GM19438 (cell line): ENCODE measurements at regions not wholly inside any gene's neighbourhood (a gene's known extent, or its start where the extent isn't known, plus 50 kb on each side); places are given as distances from the start of the nearest gene placed in this dataset.

Experiments
- ATAC-seq: cut with Tn5 transposase; IDR thresholded peaks from one replicate; pipeline ENCODE4 v1.9.1; 2021; ENCODE audit warnings: low read depth; ENCODE audit not compliant: unreplicated experiment

DNA sequence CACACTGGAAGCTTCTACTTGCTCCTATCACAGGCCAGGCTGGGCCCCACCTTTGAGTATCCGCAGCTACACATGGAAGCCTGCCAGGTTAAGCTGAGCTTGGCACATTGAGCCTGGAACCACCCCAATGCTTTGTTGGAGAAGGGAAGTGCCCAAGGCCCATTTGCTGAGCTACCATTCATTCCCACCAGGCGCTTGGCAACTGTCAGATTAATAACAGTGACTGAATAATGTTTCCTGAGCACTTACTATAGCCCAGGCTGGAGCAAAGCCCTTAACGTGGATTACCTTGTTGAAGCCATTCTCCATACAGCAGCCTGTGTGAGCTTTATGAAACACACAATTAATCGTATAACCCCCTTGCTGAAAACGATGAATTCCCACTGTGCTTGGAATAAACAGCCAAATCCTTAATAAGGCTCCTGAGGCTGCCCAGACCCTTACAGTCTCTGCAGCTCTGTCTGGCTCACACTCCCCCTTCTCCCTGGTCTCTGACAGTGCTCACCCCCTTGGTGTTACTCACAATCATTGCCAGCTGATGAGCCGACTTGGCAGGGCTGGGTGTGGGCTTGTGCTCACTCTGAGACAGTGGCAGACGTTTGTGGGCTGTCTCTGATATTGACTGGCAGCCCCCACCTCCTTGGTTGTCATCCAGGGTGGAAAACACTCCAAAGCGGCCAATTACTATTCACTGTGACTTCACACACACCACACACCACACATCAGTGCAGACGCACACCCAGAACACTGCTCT lies 357.1 kb downstream of the MAFB start:
- ATAC-seq = no peak

DNA sequence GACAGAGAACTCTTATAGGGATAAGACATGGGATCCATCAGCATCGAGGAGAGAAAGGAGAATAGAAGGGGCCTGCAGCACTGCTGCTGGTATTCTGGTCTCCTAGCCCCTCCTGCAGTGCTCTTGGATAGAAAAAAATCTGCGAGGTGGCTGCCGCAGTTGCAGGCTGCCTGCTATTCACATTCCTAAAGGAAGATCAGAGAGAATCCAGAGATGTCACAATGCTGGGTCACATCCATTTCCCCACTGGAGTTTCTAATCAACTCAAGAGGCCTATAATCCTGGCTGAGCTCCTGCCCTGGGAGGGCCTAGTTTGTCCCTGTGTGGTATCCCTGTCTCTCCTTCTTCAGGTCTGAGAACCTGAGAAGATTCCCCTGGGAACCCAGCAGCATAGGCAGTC lies 357.8 kb downstream of the MAFB start:
- ATAC-seq = no peak

DNA sequence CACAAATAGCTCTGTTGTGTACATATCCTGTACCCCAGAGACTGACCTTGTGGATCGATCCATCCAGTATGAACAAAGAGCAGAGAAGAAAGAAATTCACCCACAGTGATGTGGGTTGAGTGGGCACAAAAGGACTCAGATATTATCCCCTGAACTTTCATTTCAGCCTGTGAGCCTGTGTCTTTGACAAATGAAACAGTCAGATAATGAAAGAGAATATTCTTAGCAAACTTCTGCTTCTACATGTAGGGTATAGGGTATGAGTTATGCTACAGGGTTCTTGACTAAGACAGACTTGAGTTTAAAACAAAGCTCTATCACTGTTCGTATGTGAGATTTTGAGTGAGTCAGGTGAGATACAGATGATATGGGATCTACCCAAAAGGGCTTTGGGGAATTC lies 359.7 kb downstream of the MAFB start:
- no peak for ATAC-seq

DNA sequence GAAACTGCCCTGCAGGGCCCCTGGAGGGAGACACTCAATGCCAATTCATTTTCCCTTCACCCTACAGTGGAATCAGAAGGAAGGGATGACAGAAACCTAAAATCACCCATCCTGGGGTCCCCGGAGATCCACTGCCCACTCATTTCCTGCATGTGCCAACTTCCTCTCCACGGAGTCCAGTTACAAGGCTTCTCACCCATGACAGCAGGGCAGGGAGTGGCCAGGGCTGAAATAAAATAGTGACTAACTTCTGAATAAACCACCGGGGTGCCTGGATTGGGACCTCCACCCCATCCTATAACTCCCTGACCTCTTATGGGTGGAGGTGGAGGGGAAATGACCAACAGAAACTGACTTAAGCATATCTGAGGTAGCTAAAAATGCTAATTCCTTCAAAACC lies 362.3 kb downstream of the MAFB start:
- no peak for ATAC-seq

DNA sequence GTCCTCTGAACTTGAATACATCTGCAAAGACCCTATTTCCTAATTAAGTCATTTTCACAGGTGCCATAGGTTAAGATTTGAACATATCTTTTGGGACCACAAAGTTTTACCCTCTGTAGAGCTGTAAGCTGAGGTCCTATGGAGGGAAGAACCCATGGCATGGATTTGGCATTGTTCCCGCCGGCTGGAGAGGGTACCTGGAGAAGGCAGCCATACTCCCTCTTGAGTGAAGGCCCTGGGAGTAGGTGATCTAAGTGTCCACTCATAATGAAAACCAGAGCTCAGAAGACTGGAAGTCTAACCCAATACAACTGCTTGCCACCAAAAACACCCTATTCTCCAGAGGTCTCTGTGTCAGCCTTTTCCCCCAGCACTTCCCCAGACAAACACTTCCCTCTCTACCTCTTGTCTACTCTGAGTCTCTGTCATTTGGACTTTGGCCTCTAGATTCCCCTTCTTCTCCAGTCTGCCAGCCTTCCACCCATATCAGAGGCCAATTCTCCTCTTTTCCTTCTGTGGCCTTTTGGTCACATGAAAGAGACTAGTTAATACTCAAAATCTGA lies 363.9 kb downstream of the MAFB start:
- ATAC-seq = no peak

DNA sequence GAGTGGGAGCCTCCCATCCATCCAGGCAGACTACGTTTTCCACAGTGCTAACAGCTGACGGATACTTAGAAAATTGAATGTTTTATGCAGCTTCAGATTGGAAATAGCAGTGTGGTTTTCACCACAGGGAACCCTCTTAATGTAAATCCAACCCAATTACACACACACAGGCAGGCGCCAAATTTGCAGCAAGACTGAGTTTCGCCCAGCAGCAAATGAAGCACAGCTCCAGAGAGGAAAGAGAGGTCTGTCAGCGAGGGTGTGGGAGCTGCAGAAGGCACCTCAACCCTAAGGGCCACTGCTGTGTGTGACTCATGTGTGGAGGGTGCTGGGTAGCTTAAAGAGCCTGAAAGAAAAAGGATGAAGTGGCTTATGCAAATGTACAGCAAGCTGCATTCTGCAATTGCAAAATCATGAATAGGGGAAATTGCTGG lies 365.7 kb downstream of the MAFB start:
- no peak for ATAC-seq

DNA sequence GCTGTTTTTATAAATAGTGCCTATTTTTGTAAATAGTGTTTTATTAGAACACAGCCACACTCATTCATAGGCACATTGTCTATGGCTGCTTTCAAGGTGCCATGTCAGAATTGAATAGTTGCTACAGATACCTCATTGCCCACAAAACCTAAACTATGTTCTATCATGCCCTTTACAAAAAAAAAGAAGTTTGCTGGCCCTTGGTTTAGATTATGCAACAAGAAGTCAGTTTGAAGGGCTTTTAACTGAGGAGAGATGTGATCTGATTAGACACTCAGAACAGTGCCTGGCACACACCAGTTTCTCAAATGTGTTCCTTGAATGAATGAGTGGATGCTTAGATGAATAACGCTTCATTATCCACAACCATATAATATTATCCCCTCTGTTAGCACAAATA lies 366.1 kb downstream of the MAFB start:
- ATAC-seq = no peak

DNA sequence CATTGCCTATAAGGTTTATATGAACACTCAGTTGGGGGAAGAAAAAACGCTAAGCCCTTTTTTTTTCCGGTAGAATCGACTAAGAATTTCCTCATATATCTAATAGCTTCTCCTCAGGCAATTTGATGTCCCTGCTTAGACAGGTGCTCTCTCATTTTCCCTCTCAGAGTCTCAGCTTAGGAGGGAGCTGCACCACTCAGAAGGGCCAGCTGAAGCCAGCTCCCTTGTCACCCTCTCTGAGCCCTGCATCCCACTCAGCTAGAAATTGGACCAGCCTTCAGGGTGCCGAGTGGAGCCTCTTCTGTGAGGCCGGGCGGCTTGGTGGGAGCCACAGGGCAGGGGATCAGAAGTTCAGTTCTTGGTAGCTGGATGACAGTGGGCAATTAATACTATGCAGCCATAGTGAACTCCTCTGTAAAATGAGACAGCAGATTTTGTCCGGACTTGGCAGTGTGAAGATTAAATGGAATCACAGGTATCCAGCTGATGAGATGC lies 368.5 kb downstream of the MAFB start:
- no peak for ATAC-seq

DNA sequence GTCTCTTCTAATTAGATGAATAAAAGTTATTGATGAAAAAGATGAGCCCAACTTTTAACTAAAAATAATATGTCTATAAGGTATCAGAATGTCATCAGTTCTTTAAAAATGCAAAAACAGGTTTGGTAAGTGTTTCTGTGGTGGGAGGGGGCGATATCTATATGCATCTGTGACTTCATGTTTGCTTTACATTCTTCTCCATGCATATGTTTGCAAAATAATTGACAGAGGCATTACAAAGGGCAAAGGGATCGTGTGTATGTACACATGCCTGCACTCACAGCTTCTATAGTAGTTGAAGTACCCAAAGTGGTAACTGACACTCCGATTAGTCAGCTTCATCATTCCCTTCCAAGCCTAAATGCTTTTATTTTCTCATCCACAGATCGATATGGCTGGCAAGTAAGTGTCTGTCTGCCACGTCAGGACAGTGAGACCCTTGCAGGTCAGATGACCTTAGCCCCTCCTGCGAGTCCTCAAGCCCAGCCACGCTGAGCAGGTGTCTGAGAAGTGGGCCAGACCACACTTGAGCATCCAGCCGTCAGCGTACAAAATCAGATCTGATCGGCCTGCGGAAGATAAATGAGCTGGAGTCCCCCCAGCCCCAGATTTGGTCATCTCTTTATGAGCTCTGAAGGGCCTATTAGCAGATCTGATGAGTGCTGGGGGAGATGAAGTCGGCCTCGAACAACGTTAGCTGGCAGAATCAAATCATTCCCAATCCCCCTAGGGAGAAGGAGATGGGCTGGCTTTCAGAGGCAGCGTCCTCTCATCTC lies 369.1 kb downstream of the MAFB start:
- ATAC-seq = no peak

DNA sequence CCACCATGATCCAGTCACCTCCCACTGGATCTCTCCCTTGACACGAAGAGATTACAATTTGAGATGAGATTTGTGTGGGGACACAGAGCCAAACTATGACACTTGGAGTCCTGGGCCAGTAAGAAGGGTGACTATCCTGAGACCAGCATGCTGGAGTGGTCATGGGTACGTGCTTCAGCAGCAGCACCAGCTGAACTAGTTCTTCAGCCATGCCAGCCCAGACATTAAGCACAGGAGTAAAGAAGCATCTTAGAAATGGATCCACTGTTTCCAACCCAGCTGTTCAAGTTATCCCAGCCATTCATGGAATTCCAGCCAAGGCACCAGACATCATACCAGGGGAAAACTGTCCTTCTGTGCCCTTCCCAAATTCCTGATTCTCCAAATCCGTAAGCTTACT lies 370.0 kb downstream of the MAFB start:
- no peak for ATAC-seq

DNA sequence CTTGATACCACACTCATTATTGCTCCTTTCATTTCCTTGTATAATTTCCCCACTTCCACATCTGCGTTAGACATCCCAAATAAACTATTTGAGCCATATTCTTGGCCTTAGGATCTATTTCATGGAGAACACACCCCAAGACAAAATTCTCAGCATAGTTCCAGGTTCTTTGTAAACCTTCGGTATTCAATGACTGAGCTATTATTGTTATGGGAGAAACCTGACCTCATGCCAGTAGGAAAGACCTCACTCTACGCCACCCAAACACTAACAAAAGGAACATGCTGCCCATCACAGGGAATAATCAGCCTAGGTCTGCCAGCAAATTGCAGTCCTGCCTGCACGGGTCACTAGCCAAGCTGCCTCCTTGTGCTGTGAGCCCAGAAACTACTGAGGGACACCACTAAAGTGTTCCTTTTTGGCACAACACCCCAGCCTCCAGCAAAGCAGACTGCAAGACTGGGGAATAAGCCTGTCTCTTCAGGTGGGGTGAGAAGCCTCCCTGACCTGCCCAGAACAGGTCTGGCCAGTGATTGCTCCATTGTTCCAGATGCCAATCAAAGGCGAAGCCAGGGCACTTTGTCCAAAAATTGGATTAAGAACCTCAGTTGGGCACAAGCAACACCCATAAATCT lies 371.8 kb downstream of the MAFB start:
- no peak for ATAC-seq

DNA sequence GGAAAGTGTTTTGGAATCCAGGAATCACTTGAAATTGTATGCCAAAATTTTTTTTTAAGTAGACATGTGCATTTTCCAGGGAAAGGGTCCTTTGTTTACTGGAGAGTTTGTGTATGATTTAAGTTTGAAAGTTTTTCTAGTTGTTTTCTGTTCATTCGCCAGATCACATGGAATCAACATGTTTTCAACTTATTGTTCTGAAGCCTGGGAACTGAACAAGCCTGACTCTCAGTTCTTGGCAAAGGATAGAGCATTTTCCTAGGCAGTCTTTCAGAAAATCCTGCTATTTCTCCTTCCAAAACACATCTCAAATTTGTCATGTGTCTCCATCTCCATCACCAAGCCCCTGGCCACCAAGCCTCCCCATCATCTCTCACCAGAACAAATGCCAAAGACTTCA lies 374.8 kb downstream of the MAFB start:
- ATAC-seq = no peak

DNA sequence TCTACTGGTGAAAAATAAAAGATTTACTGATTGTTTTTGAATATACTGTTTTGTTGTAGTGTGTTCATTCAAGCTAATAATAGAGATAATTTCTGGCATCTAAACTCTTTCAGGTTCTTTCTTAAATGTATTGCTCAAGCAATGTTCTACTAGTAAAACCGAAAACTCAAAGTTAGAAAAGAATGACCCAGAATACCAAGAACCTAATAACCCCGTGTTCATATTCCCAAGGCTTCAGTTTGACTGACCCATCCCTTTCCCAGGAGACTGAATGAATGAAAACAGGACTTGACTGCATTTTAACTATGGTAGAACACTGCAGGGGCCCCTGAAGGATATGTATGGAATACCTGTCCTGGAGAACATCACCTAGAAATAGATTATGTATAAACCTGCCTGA lies 375.3 kb downstream of the MAFB start:
- ATAC-seq = no peak

DNA sequence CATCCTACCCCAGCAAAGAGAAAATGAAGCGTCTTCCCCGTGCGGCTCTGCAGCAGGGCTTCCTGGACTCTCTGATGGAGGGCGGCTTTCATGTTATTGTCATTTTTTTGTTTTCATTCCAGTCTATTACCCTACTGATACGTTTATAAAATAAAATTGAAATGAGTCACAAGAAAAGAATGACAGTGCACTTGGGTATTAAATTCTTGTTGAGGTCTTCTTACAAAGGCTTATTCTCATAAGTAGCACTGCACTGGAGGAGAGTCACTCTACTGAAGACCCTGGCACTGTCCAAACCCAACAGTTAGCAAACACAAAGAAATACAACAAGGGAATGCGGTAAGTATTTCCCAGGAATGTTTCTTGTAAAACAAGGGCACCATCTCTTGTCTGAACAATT lies 379.3 kb downstream of the MAFB start:
- no peak for ATAC-seq

DNA sequence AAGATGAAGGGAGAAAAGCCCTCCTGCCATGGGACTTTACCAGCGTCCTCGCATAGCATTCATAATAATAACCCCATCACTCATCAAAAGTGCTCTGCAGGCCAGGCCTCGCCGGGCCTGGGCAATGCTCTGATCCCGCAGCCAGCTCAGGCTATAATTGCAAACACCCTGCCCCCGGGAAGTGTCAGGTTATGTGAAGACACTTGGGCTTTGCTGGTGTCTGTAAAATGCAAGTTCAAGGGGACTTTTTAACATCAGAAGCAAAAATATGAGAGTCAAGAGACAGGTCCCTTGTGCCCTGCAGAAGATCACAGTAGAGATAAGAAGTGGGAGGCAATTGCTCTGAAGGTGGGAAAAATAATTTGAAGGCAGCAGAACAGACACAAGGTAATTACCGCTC lies 381.0 kb downstream of the MAFB start:
- ATAC-seq = no peak

DNA sequence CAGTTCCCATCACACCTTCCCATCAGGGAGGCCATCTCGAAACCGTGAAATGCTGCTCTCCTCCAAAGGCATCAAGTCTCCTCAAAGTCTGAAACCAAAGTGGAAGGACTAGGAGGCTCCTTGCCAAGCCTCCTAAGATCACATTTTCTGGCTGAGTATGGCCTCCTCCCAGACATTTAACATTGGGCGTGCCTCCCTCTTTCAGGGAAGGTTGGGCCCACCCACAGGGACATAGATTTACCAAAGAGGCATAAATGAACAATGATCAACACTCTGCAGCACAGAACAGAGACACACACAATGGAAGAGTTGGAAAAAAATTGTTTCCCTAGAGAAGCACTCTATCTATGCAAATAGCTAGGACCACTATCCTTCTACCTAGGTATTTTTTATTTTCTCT lies 381.8 kb downstream of the MAFB start:
- ATAC-seq = no peak

DNA sequence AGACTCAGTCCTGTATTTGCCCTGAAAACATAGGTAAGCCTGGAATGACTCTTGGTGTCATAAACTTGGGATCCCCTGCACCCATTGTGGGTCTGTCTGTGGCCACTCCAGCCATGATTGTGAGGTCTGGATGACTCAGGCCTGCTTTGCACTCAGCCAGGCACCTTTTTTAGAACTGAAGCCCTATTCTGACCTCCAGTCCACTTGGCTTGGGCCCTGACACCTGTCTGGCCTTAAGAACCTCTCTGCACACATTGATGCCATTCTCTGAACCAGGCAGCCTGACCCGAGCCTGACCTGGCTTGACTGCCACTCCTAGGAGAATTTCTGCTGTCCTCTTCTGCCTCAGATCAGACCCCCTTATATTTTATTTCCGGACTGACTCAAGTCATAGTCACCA lies 383.7 kb downstream of the MAFB start:
- no peak for ATAC-seq

DNA sequence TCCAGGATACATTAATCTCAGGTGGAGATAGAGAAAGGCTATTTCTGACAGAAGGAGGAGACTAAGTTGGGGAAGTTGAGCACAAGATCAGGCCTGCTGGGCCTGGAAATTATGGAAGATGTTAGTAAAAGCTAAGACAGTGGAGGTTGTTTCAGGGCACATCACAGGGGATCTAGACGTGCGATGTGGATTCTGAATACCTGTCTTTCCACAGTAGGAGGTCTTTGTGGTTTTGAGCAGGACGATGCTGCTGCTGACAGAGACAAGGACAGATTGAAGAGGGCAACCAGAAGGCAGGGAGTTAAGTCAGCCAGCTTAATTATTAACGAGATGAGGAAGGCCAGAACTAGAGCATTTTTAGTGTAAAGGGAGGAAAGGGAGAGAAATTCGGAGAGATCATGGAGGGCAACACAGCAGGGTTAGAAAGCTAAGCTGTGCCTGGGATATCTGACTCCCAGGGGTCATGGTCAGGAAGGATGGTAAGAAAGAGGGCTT lies 384.9 kb downstream of the MAFB start:
- no peak for ATAC-seq

DNA sequence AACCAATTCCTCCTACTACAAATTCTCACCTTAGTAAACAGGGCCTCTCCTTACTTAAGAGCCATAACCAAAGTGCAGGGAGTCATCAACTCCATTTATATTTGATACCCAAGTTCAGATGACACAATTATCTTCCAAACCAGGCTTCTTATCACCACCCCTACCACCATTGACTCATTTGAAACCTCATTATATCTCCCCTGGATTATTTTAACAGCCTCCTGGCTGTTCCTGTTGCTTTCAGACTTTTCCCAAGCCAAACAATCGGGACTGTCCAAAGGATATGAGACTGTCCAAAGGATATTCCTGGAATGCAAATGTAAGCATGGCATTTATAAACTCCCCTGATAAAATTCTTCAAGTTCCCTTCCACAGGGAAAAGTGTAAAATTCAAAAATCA lies 394.3 kb downstream of the MAFB start:
- ATAC-seq = no peak

DNA sequence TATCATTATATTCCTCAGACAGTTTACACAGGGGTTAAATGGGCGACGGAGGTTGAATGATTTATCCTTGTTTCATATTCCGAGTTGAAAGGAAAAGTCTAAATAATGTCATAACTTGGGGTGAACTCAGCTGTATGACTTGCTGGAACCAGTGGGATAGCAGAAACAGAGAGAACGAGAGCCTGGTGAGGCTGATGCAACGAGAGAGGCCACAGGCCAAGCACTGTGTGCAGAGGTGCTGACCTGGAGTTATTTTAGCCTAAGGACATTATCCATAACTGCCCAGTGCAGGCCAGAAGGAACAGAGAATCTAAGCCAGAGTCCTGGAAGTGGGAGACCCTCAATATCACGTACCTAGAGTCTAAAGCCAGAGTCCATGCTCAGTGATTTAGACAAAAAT lies 394.9 kb downstream of the MAFB start:
- no peak for ATAC-seq

DNA sequence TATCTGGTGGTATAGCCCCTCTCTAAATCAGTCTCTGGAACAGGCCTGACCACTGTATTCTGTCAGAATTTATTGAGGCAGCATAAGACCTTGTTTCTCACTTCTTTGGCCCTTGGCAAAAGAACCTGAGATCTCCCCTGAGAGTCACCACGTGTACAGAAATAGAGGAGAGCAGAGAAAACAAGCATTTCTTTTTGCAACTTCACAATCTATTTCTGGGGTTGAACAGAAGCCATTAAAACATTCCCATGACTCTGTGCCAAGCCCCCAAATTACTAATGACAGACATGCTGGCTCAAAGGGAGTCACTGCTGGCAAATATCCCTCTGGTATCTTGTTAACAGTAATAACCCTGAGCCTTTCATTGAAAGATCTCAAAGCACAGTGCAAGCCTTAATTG lies 395.3 kb downstream of the MAFB start:
- ATAC-seq = no peak
